Cardiac fibroblast (primary cell): ENCODE measurements at regions not wholly inside any gene's neighbourhood (a gene's known extent, or its start where the extent isn't known, plus 50 kb on each side); places are given as distances from the start of the nearest gene placed in this dataset.
A peak's percentile ranks its signal among the peaks of the same experiment; 100 is the strongest.

Experiments
- DNase-seq, 2 donors: peaks; one replicate each; pipeline versions ENCODE4 v3.0.0 to v3.0.0-alpha.2; 2010; ENCODE audit warnings: low read depth in 2 of 2
- H3K4me3 ChIP-seq, 2 donors: replicated peaks in 1 of 2; 1 replicate in 1 of 2; 2 replicates in 1 of 2; pipeline ENCODE4 v1.5.1; 2011; ENCODE audit warnings: low read depth in 2 of 2, low read length in 2 of 2, mild to moderate bottlenecking in 2 of 2, moderate library complexity in 1 of 2
- CTCF ChIP-seq: IDR thresholded peaks from one replicate; pipeline ENCODE4 v1.5.1; 2011; ENCODE audit warnings: low read depth, mild to moderate bottlenecking, low read length, inconsistent platforms

- no peak for TF ChIP-seq CTCF
Observed at GRCh38 chr10:20622531-20623211, 274.4 kb downstream of the NEBL start.

GRCh38 chr10:20620981-20621380 is 276.1 kb downstream of the NEBL start:
- H3K4me3 ChIP-seq, result no peak overlapping the region
- no peak for DNase-seq
- TF ChIP-seq CTCF, result no peak

More at GRCh38 chr10:20622531-20623211, 274.4 kb downstream of the NEBL start:
- no peak overlapping the region for H3K4me3 ChIP-seq
- DNase-seq, result peak; percentile 5 to 62

- H3K4me3 ChIP-seq, result no peak overlapping the region
- no peak for DNase-seq
- TF ChIP-seq CTCF, result no peak
Observed at GRCh38 chr10:20618011-20618547, 279.0 kb downstream of the NEBL start.

GRCh38 chr10:20616918-20617810 is 279.9 kb downstream of the NEBL start:
- TF ChIP-seq CTCF, result no peak
- no peak overlapping the region for H3K4me3 ChIP-seq
- no peak for DNase-seq

- TF ChIP-seq CTCF, result no peak
- no peak overlapping the region for H3K4me3 ChIP-seq
Observed at GRCh38 chr10:20616056-20616671, 280.9 kb downstream of the NEBL start.

GRCh38 chr10:20615395-20615794 is 281.7 kb downstream of the NEBL start:
- no peak for TF ChIP-seq CTCF
- no peak for DNase-seq
- H3K4me3 ChIP-seq, result no peak overlapping the region

More at GRCh38 chr10:20616056-20616671, 280.9 kb downstream of the NEBL start:
- no peak for DNase-seq
